ENCODE measurements at regions not wholly inside any gene's neighbourhood (a gene's known extent, or its start where the extent isn't known, plus 50 kb on each side); places are given as distances from the start of the nearest gene placed in this dataset.

- no peak for DNase-seq
Observed at GRCh38 chr2:9739531-9739964, 103.7 kb upstream of the TAF1B start.

DNA sequence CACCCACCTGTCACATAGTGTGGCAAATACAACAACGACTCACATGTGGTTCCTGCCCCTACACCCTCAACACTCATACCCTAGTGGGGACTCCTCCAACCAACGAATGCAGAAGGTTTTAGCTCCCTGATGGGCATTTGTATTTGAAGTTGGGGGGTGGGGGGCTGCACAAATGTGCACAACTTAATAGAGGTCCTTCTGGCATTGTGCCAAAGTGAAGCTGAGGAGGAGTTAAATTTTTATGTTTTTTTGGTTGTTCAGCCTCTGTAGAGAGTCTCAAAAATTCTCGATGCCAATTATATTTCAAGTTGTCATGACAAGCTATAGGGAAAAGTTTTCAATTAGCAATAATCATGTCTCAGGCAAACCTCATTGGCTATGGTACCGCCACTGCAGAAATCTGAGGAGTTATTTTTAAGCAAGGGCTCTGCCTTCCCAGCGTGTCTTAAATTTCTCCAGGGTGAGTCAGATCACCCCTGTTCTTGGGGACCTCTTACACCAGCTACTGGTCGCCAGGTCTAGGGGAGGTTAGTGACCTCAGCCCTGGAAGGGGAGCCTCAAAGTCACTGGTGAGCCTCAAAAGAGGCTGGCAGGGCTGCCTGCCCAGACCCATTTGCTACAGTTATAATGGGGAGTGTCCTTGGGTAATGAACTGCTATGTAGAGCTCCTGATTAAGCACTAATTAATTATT lies 102.7 kb upstream of the TAF1B start:
- DNase-seq: no peak

DNA sequence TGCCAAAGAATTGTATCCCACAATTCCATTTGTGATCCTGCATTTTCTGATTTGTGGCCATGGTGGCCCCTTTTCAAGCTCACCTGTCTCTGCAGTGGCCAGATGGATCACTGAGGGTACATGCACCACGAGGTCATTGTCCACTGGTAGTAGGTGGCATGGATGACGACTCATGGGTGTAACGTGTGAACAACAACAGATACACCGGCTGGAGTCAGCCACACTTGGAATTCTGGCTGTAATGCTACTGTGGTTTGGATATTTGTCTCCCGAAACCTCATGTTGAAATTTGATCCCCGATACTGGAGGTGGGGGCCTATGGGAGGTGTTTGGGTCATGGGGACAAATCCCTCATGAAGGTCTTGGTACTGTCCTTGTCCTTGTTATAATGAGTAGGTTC lies 102.2 kb upstream of the TAF1B start:
- no peak for DNase-seq

GRCh38 chr2:9742601-9743000 lies 100.7 kb upstream of the TAF1B start:
- no peak for DNase-seq

DNA sequence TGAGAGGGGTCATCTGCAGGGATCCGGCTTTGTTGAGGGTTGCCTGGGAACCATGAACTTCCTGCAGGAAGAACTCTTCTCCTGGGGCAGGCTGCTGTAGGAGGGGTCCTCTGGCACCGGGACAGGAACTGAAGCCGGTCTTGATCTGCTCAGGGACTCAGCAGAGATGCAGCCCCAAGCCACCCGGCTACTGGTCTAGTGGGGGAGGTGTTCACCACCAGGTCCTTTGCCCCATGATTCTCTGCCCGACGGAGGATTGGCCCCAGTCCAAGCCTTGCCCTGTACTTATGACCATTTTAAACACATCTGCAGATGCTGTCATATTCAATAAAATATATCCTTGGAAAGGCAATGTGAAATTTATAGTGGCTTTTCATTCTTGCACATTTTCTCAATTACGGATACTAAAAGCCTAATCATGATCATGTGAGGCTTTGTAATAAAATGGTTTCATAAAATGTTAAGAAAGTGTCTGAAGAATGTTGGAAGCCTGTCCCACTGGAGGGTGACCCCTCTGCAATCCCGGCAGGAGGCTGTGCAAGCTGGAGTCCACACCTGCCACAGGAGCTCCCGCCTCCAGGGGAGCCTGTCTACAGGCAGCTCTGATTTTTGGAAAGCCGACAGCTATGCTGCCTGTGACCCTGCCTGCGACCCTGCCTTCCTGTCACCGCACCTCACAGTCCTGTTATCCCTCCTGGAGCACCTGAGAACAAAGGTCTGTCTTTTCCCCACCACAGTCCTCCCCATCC lies 98.8 kb upstream of the TAF1B start:
- DNase-seq: no peak

DNA sequence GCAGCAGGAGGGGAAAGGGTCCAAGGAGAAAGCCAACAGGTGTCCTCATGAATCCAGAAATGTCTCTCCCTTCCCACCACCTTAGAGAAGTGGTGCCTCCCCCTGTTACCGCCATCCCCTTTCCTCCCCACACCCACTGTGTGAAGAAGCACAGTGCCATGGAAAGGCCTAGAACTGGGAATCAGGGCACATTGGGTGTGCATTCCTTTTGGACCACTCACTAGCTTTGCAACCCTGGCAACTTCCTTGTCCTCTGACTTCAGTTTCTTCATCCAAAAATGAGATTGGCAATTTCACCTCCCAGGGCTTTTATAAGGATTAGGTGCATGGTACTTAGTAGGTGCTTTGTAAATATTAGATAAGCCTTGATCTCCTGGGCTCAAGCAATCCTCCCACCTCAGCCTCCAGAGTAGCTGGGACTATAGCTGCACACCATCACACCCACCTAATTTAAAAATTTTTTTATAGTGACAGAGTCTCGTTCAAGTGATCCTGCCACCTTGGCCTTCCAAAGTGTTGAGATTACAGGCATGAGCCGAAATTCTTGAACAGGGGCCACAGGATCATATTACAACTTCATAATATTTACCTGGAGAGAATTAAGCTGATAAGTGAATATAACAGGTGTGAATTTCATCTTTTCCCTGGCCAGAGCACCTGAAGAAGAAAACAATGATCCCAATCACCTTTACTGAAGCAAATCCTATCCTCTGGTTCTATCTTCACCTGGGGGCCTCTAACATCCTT lies 97.9 kb upstream of the TAF1B start:
- DNase-seq: no peak

DNA sequence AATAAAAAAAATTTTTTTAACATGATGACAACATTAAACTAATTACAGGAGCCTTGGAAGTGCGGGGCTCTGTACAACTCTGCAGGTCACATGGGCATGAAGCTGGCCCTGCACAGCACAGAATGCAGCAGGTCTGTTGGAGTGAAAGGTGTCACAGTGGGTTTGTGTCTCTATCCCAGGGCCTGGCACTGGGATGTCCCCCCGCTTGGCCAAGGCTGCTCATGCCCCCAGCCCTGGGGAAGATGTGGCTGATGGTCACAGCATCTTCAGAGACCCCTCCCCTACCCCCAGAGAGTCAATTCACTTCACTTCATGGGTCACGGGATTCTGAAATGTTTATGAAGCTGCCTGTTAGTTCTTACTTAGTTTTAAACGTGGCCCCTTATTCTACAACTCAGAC lies 95.9 kb upstream of the TAF1B start:
- no peak for DNase-seq

GRCh38 chr2:9748577-9748976 lies 94.7 kb upstream of the TAF1B start:
- DNase-seq: peak; percentile 24

GRCh38 chr2:9749546-9750223 lies 93.6 kb upstream of the TAF1B start:
- no peak for DNase-seq

DNA sequence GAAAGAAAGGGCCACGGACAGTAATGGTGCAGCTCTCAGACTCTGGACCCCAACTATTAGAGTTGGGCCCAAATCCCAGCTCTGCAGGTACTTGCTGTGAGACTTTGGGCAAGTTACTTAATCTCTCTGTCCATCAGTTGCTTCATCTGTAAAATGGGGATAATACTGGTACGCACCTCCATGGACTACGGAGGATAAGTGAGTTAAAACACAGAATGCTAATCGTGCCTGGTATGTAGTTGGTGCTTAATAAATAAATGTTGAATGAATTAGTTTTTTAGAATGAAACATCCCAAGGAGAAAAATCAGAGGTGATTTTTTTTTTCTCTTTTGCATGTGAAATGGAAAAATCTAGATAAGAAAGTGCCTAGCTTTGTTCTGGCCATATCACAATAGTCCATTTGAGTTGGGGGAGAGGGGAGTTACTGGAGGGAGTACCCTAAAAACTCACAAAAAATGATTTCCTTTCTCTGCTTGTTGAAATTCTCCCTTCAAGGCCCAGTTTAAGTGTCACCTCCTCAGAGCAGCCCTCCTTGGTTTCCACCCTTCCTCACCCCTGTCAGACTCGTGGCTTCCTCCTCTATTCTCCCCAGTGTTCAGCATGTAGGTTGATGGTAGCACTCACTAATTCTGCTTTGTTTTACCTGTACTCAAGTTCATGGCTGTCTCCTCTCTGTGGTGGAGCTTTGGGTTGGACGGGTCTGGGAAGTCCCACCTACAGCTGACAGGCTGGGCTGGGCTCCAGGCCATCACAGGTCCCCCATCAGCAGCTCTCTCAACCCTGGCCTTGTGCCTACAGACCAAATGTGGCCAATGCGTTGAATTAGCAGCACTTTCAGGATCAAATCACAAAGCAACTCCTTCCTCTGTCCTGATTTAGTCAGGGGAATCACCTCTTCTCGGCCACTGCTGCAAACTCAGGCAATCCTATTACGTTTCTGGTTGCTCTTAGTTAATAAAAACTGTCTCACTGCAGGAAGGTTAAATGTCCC lies 92.8 kb upstream of the TAF1B start:
- DNase-seq: no peak

- no peak for DNase-seq
Observed at GRCh38 chr2:9751831-9752230, 91.4 kb upstream of the TAF1B start.

GRCh38 chr2:9752441-9753275 lies 90.6 kb upstream of the TAF1B start:
- DNase-seq: no peak

- no peak for DNase-seq
Observed at GRCh38 chr2:9753276-9753600, 90.0 kb upstream of the TAF1B start.

- DNase-seq: no peak
Observed at GRCh38 chr2:9753665-9754531, 89.4 kb upstream of the TAF1B start.

DNA sequence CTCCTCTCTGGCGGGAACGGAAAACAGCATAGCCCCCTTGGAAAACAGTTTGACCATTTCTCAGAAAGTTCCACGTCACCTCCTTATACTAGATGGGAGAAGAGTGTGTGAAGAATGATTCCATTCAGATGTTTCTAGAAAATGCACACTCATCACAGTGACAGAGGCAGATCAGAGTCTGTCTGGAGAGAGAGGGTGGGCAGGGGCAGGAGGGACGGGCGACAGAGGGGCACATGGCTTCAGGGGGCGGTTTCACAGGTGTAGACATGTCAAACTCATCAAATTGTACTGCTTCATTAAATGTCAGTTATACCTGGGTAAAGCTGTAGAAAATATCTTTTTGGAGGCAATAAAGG lies 88.8 kb upstream of the TAF1B start:
- no peak for DNase-seq

DNA sequence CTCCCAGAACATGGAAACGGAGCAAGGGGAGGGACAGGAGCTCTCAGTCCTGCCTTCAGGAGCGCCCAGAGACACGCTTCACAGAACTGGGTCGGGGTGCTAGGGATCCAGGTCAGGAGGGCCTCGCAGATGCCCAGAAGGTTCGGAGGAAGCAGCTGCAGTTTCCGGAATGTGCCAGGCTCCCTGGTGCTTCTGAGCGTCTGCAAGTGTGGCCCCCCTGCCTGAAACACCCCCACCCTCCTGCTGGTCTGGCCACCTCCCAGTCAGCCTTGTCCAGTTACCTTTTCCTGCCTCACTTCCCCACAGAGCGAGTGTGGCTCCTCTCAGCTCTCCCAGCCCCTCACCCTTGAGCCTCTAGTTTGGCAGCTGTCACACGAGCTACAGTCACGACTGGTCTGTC lies 88.3 kb upstream of the TAF1B start:
- no peak for DNase-seq

- no peak for DNase-seq
Observed at GRCh38 chr2:9755638-9756037, 87.6 kb upstream of the TAF1B start.

DNA sequence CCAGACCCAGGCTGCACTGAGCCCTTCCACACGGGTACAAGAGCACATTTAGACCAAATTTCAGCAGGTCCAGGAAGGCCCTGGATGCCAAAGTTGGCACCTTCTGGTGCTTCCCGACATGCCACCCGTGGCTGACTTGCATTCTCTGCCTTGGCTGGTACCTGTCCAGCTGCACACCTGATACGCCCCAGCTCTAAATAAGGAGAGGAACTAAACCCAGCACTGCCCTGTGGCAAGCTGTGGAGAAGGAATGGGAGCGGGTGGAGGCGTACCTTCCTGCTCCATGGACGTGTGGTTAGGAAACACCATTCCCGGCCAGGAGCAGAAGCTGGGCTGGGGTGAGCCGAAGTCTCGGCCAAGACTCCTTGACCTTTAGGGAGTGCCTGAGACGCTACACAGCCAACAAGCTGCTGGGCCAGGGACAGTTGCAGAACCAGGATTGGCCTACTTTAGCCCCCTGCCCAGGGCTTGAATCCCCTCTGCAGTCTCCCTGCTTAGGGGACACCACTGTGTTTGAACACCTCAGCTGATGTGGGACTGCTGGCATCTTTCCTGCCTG lies 86.5 kb upstream of the TAF1B start:
- DNase-seq: no peak

DNA sequence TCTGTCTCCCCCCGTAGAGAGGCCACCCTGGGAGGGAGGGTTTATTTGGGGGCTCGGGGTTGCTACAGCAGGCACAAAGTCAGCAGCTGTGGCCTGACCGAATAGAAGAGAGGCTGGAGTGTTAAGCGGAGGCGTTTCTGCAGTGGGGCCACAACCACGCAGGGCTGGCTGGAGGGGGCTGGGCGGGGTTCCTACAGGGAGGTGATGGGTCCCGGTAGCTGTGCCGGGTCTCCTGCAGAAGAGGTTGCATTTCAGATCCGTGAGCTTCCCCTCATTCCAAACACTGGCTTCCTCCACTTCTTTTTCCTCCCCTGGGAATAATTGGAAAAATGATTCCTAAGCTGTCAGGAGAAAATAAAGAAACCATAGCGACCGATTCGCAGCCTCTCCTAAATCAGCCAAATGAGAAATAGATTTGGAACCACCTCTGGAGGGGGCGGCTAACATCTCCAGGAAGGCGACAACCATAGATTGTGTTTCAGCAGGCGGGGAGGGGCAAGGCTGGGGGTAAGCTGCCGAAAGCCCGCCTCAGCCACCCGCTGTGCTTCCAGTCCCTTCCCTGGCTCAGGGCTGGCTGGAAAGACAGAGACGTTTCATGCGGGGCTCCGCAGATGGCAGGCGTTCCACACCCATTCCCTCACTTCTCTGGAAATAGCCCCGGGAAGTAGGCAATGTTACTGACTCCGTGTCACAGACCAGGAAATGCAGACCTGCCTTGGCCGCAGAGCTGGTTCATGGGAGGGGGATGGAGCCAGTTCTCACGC lies 85.6 kb upstream of the TAF1B start:
- no peak for DNase-seq

All from NCI-H1105 treated with DMSO at 0.1 percent for 48 hours (cell line).